Suprapubic skin (tissue), 4 donors: ENCODE measurements at regions not wholly inside any gene's neighbourhood (a gene's known extent, or its start where the extent isn't known, plus 50 kb on each side); places are given as distances from the start of the nearest gene placed in this dataset.

Experiments
- EP300 ChIP-seq: sonication (generic); formaldehyde crosslinking; IDR thresholded peaks from one replicate; pipeline ENCODE4 v1.6.1; 2017; ENCODE audit warnings: antibody characterized with exemption
- POLR2A ChIP-seq, 2 donors: fragments of 450-650 bp; IDR thresholded peaks; one replicate each; pipeline ENCODE4 v1.6.1; 2017; ENCODE audit warnings: antibody characterized with exemption in 2 of 2, mild to moderate bottlenecking in 2 of 2, moderate library complexity in 2 of 2
- POLR2AphosphoS5 ChIP-seq, 3 donors: sonication (generic); formaldehyde crosslinking; IDR thresholded peaks; one replicate each; pipeline ENCODE4 v1.6.1; 2017; ENCODE audit warnings: antibody characterized with exemption in 3 of 3
- TF ChIP-seq, protein P1 (sequence below), 2 donors: fragments of 200-600 bp in 1 of 2; fragments of 450-650 bp in 1 of 2; sonication (generic) in 1 of 2; IDR thresholded peaks; one replicate each; pipeline ENCODE4 v1.5.1; 2016 to 2019; ENCODE audit warnings: antibody characterized with exemption in 2 of 2, mild to moderate bottlenecking in 1 of 2, moderate library complexity in 1 of 2

DNA sequence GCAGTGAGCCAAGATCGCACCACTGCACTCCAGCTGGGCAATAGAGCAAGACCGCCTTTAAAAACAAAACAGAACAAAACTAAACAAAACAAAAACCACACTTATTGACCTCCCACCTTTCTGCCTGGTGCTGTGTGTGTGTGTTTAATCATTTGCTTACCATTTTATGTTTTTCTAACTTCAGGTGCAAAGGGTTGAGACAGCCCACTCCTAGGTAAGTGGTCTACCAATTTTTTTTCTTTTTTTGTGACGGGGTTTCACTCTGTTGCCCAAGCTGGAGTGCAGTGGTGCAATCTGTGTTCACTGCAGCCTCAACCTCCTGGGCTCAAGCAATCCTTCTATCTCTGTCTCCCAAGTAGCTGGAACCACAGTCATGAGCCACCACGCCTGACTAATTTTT lies 65.8 kb downstream of the SALL1 start:
- TF ChIP-seq, protein P1, sequence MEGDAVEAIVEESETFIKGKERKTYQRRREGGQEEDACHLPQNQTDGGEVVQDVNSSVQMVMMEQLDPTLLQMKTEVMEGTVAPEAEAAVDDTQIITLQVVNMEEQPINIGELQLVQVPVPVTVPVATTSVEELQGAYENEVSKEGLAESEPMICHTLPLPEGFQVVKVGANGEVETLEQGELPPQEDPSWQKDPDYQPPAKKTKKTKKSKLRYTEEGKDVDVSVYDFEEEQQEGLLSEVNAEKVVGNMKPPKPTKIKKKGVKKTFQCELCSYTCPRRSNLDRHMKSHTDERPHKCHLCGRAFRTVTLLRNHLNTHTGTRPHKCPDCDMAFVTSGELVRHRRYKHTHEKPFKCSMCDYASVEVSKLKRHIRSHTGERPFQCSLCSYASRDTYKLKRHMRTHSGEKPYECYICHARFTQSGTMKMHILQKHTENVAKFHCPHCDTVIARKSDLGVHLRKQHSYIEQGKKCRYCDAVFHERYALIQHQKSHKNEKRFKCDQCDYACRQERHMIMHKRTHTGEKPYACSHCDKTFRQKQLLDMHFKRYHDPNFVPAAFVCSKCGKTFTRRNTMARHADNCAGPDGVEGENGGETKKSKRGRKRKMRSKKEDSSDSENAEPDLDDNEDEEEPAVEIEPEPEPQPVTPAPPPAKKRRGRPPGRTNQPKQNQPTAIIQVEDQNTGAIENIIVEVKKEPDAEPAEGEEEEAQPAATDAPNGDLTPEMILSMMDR (IDR thresholded peaks at IDR 0.05): no peak
- TF ChIP-seq POLR2AphosphoS5 (IDR thresholded peaks at IDR 0.05) (no peak), POLR2A (IDR thresholded peaks at IDR 0.05) (no peak), EP300 (no peak)
